ENCODE measurements at regions not wholly inside any gene's neighbourhood (a gene's known extent, or its start where the extent isn't known, plus 50 kb on each side); places are given as distances from the start of the nearest gene placed in this dataset.
"Not testable (repeated sequence)": the region's sequence is repeated elsewhere in the genome, so short reads cannot be mapped to it uniquely, and the experiment has no call there.

DNA sequence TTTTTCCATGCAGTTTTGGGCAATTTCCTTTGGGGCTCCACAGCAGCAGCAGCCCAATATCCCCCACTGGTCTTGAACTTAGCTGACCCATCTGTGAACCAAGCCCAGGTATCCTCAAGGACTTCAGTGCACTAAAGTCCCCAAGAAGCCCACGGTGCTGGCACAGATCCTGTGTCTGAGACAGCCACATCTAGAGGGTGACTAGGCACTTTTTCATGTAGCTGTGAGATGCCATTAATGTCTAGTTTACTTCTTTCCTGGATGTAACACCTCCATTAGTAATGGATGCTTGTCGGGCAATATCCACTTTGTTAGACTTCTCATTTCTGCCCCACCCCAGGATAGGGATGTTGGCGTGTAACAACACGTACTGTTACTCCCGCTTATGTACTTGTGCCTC lies 117.9 kb downstream of the GPCPD1 start:
- DNase-seq: no peak

DNA sequence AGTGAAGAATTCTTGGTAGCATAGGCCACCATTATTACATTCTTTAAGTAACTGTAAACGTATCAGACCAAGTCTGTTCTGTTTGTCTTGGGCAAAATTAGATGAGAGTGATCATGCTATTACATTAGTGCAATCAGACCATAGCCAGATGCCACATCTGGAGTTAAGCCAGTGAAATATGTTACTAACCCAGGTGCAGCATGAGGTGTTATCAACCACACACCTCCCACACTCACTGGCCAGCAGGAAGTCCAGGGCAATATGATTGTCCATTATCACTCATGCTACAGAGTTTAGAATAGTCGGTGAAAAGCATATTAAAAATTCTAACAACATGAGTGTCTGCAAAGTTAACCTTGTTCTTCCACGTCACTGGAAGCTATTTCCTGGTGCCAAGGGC lies 119.4 kb downstream of the GPCPD1 start:
- no peak for DNase-seq

GRCh38 chr20:5489601-5490000 lies 121.2 kb downstream of the GPCPD1 start:
- no peak for DNase-seq

DNA sequence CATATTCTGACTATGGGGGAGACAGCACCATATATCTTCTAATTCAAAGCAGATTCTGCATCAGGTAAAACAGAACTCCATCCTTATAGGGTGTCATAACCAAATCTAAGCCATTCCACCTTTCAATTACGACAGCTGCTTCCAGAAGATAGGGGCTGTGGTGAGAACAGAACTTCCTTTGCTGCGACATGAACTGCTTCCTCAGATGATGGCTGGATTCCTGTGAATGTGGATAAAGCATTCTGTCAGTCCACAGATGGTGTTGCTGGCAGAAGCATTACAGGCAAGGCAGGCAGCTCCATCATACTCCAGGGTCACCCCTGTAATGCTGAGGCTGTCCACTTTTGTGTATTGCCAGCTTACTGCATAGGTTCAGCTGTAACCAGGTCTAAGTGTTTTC lies 122.0 kb downstream of the GPCPD1 start:
- DNase-seq: no peak

DNA sequence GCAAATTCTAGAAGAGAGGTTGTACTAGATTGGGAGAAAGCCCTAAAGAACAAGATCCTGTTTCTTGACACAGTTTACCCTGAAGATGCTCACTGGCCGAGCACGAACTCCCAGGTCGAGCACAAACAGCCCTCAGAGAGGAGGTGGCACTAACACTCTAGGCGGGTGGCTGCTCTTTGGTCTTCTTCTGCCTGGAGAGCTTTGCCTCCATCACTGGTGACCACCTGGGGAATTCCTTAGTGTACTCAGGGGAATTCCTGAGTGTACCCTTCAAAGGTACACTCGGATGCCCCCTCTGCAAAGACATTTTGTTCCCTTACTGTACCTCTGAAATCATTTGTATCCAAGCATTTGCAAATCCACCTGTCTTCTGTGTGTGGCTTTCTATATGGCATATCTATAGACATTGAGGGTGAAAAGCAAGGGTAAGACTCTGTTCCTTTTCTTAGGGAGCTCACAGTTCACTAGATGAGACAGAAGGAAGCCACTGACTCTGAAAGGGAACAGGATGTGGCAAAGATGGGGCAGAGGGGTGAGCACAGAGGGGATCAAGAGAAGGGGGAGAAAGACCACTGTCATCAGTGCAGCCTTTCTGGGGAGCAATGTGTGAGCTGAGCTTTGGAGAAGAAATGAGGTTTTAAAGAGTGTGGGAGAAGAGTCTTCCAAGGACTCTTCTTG lies 124.3 kb downstream of the GPCPD1 start:
- no peak for DNase-seq

- no peak for DNase-seq
These were observed 125.9 kb downstream of the GPCPD1 start for GRCh38 chr20:5484926-5485325.

DNA sequence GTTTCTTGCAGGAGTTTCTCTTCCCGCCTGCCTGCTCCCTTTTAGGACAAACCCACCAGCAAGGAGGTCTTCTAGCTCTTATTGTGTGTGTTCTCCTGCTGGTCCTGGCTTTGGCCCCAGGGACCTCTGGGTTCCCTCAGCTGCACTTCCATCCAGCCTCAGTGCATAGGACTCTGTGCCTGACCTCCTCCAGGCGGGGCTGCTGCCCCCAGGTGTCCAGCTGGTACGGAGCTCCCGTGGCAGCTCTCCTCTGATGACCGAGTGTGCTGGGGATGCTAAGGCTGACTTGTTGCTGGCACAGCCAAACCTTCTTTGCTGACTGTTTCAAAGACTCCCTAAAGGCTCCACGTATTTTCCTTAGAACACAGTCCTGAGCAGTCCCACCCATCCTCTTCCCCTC lies 126.5 kb downstream of the GPCPD1 start:
- no peak for DNase-seq

- DNase-seq: no peak
These were observed 128.0 kb downstream of the GPCPD1 start for GRCh38 chr20:5482791-5483190.

DNA sequence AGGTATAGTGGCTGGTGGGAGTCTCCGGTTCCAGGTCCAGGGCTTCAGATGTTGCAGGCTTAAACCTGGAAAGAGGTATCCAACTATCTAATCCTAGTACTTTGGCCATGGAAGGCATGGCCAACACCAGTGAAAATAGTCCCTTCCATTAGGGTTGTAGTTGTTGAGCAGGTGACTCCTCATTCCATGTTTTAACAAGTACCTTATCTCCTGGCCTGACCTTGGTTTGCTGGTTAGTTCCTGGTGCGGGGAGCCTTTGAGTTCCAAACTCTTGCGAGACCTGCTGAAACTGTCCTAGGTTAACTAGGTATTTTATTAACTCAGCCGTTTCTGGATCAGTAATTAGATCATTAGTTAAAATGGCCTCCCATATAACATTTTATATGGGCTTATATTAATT lies 128.9 kb downstream of the GPCPD1 start:
- DNase-seq: no peak

- DNase-seq: peak; percentile 75
These were observed 129.8 kb downstream of the GPCPD1 start for GRCh38 chr20:5480824-5481600.

DNA sequence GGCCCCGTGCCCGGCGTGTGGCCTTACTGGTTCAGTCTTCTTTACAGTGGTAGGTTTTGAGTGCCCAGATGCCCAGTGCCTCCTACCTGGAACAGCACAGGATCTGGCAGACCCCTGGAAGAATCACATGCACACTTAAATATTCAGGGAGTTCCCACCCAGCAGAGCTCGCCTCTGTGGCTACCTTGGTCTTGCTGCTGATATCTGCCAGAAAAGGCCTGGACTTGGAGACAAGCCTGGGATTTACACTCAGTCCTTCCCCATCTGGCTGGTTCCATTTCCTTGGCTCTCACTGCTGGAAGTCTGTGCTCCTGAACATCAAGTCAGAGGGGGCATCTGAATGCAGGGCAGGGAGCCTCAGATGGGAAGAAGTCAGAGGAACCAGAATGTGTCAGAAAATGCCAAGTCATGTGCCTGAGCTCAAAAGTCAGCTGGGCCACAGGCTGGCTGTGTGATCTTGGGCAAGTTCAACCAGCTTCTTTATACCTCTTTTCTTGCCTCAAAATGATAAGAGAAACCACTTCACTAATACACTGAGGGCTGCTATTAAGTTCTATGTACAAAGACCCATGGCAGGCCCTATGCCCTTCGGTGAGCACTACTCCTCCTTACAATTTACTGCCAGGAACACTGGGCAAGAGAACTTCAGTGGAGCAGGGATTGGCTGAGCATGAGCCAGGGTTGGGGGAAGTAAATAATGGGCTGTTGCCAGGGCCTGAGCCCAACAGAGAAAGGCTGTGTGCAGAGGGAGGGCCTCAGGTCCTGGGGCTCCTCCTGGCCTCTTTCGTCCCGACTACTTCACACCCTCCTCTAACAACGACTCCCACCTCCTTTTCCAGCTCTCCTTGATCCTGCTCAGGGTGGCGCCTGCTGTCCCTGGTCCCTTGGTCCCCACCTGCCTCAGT lies 135.9 kb downstream of the GPCPD1 start:
- DNase-seq: no peak

- DNase-seq: not testable (repeated sequence)
These were observed 138.9 kb downstream of the GPCPD1 start for GRCh38 chr20:5471866-5472265.

GRCh38 chr20:5471368-5471767 lies 139.4 kb downstream of the GPCPD1 start:
- DNase-seq: no peak

- DNase-seq: no peak
These were observed 139.9 kb downstream of the GPCPD1 start for GRCh38 chr20:5470943-5471342.

- DNase-seq: no peak
These were observed 140.3 kb downstream of the GPCPD1 start for GRCh38 chr20:5470458-5470857.

DNA sequence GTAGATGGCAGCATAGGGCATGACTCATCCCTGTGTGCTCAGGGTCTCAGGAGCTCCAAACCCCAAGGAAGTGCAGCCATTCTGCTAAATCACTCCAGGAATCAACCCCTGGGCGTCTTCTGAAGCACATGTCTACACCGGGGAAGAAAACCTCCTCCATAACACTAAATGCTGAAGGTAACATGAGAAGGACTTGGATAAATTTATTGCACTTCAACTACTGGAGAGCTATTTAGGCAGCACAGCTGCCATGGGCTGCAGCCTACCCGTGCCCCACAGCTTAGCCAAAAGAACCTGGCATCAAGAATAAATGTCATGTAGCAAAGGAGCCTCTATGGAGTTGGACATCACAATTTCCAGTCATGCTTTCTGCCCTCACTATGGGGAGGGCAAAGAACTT lies 141.7 kb downstream of the GPCPD1 start:
- no peak for DNase-seq

- no peak for DNase-seq
These were observed 143.7 kb downstream of the GPCPD1 start for GRCh38 chr20:5467086-5467485.

GRCh38 chr20:5465604-5465927 lies 145.2 kb downstream of the GPCPD1 start:
- DNase-seq: no peak

DNA sequence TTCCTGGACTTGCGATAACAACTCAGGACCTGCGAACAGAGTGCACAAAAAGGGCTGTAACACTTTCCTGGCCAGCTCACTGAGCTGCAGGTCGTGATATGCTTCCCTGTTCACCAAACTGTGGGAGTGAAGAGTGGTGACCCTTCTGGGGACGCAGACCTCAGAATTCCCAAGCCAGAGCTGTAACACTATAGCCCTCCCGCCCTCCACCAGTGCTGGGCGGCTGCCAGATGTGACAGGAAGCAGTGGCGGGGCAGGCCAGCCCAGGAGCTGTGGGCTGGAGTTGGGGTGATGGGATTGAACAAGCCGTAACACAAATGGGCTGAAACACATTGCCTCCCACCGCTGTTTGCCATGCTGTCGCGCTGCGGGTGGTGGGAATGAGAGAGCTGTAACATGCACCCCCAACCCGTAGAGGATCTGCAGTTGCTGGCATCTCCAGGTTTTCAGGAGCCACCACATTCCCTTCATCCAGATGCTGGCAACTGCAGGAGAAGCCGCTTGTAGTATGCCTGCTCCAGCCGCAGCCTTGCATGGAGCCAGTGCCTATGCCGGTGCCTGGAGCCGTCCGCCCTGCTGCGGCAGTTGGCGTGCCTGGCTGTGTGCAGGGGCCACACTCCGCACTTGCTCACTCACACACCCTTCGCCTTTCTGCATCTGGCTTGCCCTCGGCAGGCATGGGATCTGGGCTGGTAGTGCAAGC lies 145.8 kb downstream of the GPCPD1 start:
- DNase-seq: no peak

GRCh38 chr20:5463007-5463686 lies 146.4 kb upstream of the PROKR2 start:
- DNase-seq: no peak

DNA sequence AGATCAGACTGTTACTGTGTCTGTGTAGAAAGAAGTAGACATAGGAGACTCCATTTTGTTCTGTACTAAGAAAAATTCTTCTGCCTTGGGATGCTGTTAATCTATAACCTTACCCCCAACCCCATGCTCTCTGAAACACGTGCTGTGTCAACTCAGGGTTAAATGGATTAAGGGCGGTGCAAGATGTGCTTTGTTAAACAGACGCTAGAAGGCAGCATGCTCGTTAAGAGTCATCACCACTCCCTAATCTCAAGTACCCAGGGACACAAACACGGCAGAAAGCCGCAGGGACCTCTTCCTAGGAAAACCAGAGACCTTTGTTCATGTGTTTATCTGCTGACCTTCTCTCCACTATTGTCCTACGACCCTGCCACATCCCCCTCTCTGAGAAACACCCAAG lies 137.0 kb upstream of the PROKR2 start:
- not testable (repeated sequence) for DNase-seq

- DNase-seq: not testable (repeated sequence)
These were observed 136.6 kb upstream of the PROKR2 start for GRCh38 chr20:5453316-5453715.

Data from NCI-H526 treated with DMSO at 0.1 percent for 48 hours (cell line).